H9 (cell line): ENCODE measurements at regions not wholly inside any gene's neighbourhood (a gene's known extent, or its start where the extent isn't known, plus 50 kb on each side); places are given as distances from the start of the nearest gene placed in this dataset.

ENCODE experiments used
- DNase-seq: peaks from one replicate; pipeline ENCODE4 v3.0.0-alpha.2; 2017
- H2AFZ ChIP-seq: one replicate; pipeline ENCODE4 v1.6.1; 2013; ENCODE audit warnings: mild to moderate bottlenecking, low read length, control low read depth, moderate library complexity
- H2AK5ac ChIP-seq: 2 replicates; pipeline ENCODE4 v1.6.1; 2013; ENCODE audit warnings: low read length, control low read depth, mixed read lengths; ENCODE audit not compliant: insufficient read length
- H2BK120ac ChIP-seq: one replicate; pipeline ENCODE4 v1.6.1; 2013; ENCODE audit warnings: low read depth, mild to moderate bottlenecking, low read length, control low read depth, inconsistent platforms; ENCODE audit not compliant: poor library complexity, severe bottlenecking
- H2BK12ac ChIP-seq: 2 replicates; pipeline ENCODE4 v1.6.1; 2013; ENCODE audit warnings: low read length, control low read depth, mixed read lengths, low read depth; ENCODE audit not compliant: insufficient read length
- H2BK15ac ChIP-seq: 2 replicates; pipeline ENCODE4 v1.6.1; 2013; ENCODE audit warnings: low read depth, low read length, control low read depth
- H2BK20ac ChIP-seq: one replicate; pipeline ENCODE4 v1.6.1; 2013; ENCODE audit warnings: low read depth, mild to moderate bottlenecking, low read length, control low read depth, inconsistent platforms; ENCODE audit not compliant: poor library complexity, severe bottlenecking
- H2BK5ac ChIP-seq: 2 replicates; pipeline ENCODE4 v1.6.1; 2013; ENCODE audit warnings: low read length, control low read depth, mixed read lengths; ENCODE audit not compliant: insufficient read length
- H3K14ac ChIP-seq: 2 replicates; pipeline ENCODE4 v1.6.1; 2013; ENCODE audit warnings: low read length, control low read depth; ENCODE audit not compliant: insufficient read depth
- H3K18ac ChIP-seq: 2 replicates; pipeline ENCODE4 v1.6.1; 2013; ENCODE audit warnings: low read depth, mild to moderate bottlenecking, mixed read lengths, low read length, control low read depth; ENCODE audit not compliant: insufficient read length
- H3K23ac ChIP-seq: 2 replicates; pipeline ENCODE4 v1.6.1; 2013; ENCODE audit warnings: low read length, control low read depth, mixed read lengths, low read depth; ENCODE audit not compliant: insufficient read length
- H3K23me2 ChIP-seq: 2 replicates; pipeline ENCODE4 v1.6.1; 2013; ENCODE audit warnings: low read depth, mild to moderate bottlenecking, mixed read lengths, low read length, control low read depth; ENCODE audit not compliant: insufficient read length, poor library complexity, severe bottlenecking
- H3K27ac ChIP-seq: 2 replicates; pipeline ENCODE4 v1.5.1; 2013; ENCODE audit warnings: low read length, control low read depth, mixed read lengths, low read depth; ENCODE audit not compliant: insufficient read length
- H3K27me3 ChIP-seq: 2 replicates; pipeline ENCODE4 v1.6.1; 2013; ENCODE audit warnings: low read length, control low read depth, inconsistent platforms; ENCODE audit not compliant: insufficient read depth
- H3K4ac ChIP-seq: 2 replicates; pipeline ENCODE4 v1.6.1; 2013; ENCODE audit warnings: low read depth, mild to moderate bottlenecking, control low read depth, inconsistent platforms, low read length, moderate library complexity
- H3K4me1 ChIP-seq: 2 replicates; pipeline ENCODE4 v1.6.1; 2013; ENCODE audit warnings: low read length, control low read depth, inconsistent platforms; ENCODE audit not compliant: insufficient read depth
- H3K4me2 ChIP-seq: 2 replicates; pipeline ENCODE4 v1.6.1; 2013; ENCODE audit warnings: low read length, control low read depth, mixed read lengths; ENCODE audit not compliant: insufficient read length, insufficient read depth
- H3K56ac ChIP-seq: 2 replicates; pipeline ENCODE4 v1.6.1; 2013; ENCODE audit warnings: low read depth, mild to moderate bottlenecking, mixed read lengths, low read length, control low read depth; ENCODE audit not compliant: insufficient read length
- H3K79me1 ChIP-seq: 2 replicates; pipeline ENCODE4 v1.6.1; 2013; ENCODE audit warnings: low read depth, mild to moderate bottlenecking, moderate library complexity, low read length, control low read depth, inconsistent platforms; ENCODE audit not compliant: insufficient read depth, poor library complexity, severe bottlenecking
- H3K79me2 ChIP-seq: 2 replicates; pipeline ENCODE4 v1.6.1; 2013; ENCODE audit warnings: low read length, control low read depth, inconsistent platforms; ENCODE audit not compliant: insufficient read depth
- H3K9ac ChIP-seq: 2 replicates; pipeline ENCODE4 v1.6.1; 2013; ENCODE audit warnings: low read length, control low read depth, mixed read lengths; ENCODE audit not compliant: insufficient read length; ENCODE audit errors: extremely low read depth
- H3K9me3 ChIP-seq: one replicate; pipeline ENCODE4 v1.6.1; 2013; ENCODE audit warnings: low read depth, low read length, inconsistent platforms; ENCODE audit not compliant: control insufficient read depth
- H3T11ph ChIP-seq: one replicate; pipeline ENCODE4 v1.6.1; 2013; ENCODE audit warnings: mild to moderate bottlenecking, low read length, control low read depth, inconsistent platforms
- H4K20me1 ChIP-seq: one replicate; pipeline ENCODE4 v1.6.1; 2013; ENCODE audit not compliant: control insufficient read depth, insufficient read length, insufficient read depth
- H4K5ac ChIP-seq: 2 replicates; pipeline ENCODE4 v1.6.1; 2013; ENCODE audit warnings: low read depth, mild to moderate bottlenecking, mixed read lengths, low read length, control low read depth; ENCODE audit not compliant: insufficient read length
- H4K8ac ChIP-seq: replicated peaks from 2 replicates; pipeline ENCODE4 v1.6.1; 2013; ENCODE audit warnings: low read length, control low read depth, mixed read lengths, low read depth; ENCODE audit not compliant: insufficient read length
- H4K91ac ChIP-seq: 2 replicates; pipeline ENCODE4 v1.6.1; 2013; ENCODE audit warnings: low read depth, mild to moderate bottlenecking, moderate library complexity, mixed read lengths, low read length, control low read depth; ENCODE audit not compliant: insufficient read length
- H3K27ac Mint-ChIP-seq, 3 experiments: 2 replicates in 2 of 3; 3 replicates in 1 of 3; pipeline ENCODE4 v1.8.0; 2020 to 2021; ENCODE audit warnings: mixed read lengths in 3 of 3, mild to moderate bottlenecking in 1 of 3, moderate library complexity in 1 of 3
- H3K27me3 Mint-ChIP-seq: 2 replicates; pipeline ENCODE4 v1.8.0; 2021; ENCODE audit warnings: low read depth, mild to moderate bottlenecking, moderate library complexity, mixed read lengths
- H3K36me3 Mint-ChIP-seq, 3 experiments: 2 replicates in 2 of 3; 3 replicates in 1 of 3; pipeline ENCODE4 v1.8.0; 2020 to 2021; ENCODE audit warnings: low read depth in 3 of 3, mixed read lengths in 3 of 3; ENCODE audit not compliant: insufficient read depth in 1 of 3
- H3K4me1 Mint-ChIP-seq, 2 experiments: 2 replicates each; pipeline ENCODE4 v1.8.0; 2020; ENCODE audit warnings: mixed read lengths in 2 of 2
- H3K4me3 Mint-ChIP-seq, 2 experiments: 2 replicates in 1 of 2; 3 replicates in 1 of 2; pipeline ENCODE4 v1.8.0; 2020 to 2021; ENCODE audit warnings: mild to moderate bottlenecking in 2 of 2, mixed read lengths in 2 of 2, moderate library complexity in 1 of 2
- H3K9me3 Mint-ChIP-seq, 2 experiments: 2 replicates in 1 of 2; 3 replicates in 1 of 2; pipeline ENCODE4 v1.8.0; 2020; ENCODE audit warnings: mild to moderate bottlenecking in 2 of 2, mixed read lengths in 2 of 2, moderate library complexity in 1 of 2
- CTCF ChIP-seq: fragments of 200-600 bp; sonication (generic); conservative IDR thresholded peaks from 3 replicates; pipeline ENCODE4 v1.8.0; 2021; ENCODE audit warnings: antibody characterized with exemption, mild to moderate bottlenecking
- WGBS: extraction: QIAGEN DNeasy Blood & Tissue Kit; methylation state at CpG from one replicate; pipeline ENCODE4 v1.1.7; 2013; ENCODE audit warnings: missing lambda C conversion rate, low lambda C conversion rate, mixed read lengths; ENCODE audit not compliant: insufficient read length; ENCODE audit errors: extremely low coverage; 5-methylcytosine and 5-hydroxymethylcytosine counted together

GRCh38 chr21:16863908-16864307 lies 648.9 kb upstream of the CXADR start:
- no peak overlapping the region for H3K4ac ChIP-seq
- H3K79me1 ChIP-seq = no peaks in the 10 kb centered on the region
- Mint-ChIP-seq H3K27ac (no peak overlapping the region), H3K36me3 (no peaks in the 10 kb centered on the region), H3K27me3 (no peaks in the 10 kb centered on the region), H3K4me3 (no peak overlapping the region), H3K9me3 (no peaks in the 10 kb centered on the region), H3K4me1 (peaks cover 9% of the 10 kb centered on the region in 2 experiments)
- H2BK120ac ChIP-seq = no peak overlapping the region
- H4K8ac ChIP-seq = no peak overlapping the region
- no peak for DNase-seq
- no peak overlapping the region for H2AK5ac ChIP-seq
- no peaks in the 10 kb centered on the region for H3K27me3 ChIP-seq
- no peaks in the 10 kb centered on the region for H3K9me3 ChIP-seq
- H3K56ac ChIP-seq = no peak overlapping the region
- H3T11ph ChIP-seq = no peak overlapping the region
- WGBS = no CpG with 5 or more reads among the region's 4 CpGs
- no peak for TF ChIP-seq CTCF
- no peak overlapping the region for H3K9ac ChIP-seq
- H3K4me2 ChIP-seq = no peak overlapping the region
- H3K23ac ChIP-seq = no peak overlapping the region
- H2BK12ac ChIP-seq = no peak overlapping the region
- no peak overlapping the region for H4K91ac ChIP-seq
- H2BK20ac ChIP-seq = no peak overlapping the region
- no peak overlapping the region for H3K27ac ChIP-seq
- H3K14ac ChIP-seq = no peak overlapping the region
- no peaks in the 10 kb centered on the region for H4K20me1 ChIP-seq
- H2BK15ac ChIP-seq = no peak overlapping the region
- no peak overlapping the region for H2BK5ac ChIP-seq
- no peaks in the 10 kb centered on the region for H3K4me1 ChIP-seq
- no peaks in the 10 kb centered on the region for H3K23me2 ChIP-seq
- H3K79me2 ChIP-seq = no peaks in the 10 kb centered on the region
- no peak overlapping the region for H2AFZ ChIP-seq
- H3K18ac ChIP-seq = no peak overlapping the region
- no peak overlapping the region for H4K5ac ChIP-seq
